ENCODE measurements at regions not wholly inside any gene's neighbourhood (a gene's known extent, or its start where the extent isn't known, plus 50 kb on each side); places are given as distances from the start of the nearest gene placed in this dataset.
"Not testable (repeated sequence)": the region's sequence is repeated elsewhere in the genome, so short reads cannot be mapped to it uniquely, and the experiment has no call there.

DNA sequence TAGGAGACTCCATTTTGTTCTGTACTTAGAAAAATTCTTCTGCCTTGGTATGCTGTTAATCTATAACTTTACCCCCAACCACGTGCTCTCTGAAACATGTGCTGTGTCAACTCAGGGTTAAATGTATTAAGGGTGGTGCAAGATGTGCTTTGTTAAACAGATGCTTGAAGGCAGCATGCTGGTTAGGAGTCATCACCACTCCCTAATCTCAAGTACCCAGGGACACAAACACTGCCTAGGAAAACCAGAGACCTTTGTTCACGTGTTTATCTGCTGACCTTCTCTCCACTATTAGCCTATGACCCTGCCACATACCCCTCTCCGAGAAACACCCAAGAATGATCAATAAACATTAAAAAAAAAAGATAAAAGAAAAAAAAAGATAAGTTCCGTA is 93.0 kb upstream of the ZNF519 start:
- TF ChIP-seq, protein P1, sequence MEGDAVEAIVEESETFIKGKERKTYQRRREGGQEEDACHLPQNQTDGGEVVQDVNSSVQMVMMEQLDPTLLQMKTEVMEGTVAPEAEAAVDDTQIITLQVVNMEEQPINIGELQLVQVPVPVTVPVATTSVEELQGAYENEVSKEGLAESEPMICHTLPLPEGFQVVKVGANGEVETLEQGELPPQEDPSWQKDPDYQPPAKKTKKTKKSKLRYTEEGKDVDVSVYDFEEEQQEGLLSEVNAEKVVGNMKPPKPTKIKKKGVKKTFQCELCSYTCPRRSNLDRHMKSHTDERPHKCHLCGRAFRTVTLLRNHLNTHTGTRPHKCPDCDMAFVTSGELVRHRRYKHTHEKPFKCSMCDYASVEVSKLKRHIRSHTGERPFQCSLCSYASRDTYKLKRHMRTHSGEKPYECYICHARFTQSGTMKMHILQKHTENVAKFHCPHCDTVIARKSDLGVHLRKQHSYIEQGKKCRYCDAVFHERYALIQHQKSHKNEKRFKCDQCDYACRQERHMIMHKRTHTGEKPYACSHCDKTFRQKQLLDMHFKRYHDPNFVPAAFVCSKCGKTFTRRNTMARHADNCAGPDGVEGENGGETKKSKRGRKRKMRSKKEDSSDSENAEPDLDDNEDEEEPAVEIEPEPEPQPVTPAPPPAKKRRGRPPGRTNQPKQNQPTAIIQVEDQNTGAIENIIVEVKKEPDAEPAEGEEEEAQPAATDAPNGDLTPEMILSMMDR (IDR thresholded peaks at IDR 0.05; ENCODE audit: extremely low read depth in 1 of 2, insufficient read depth in 1 of 2, low read depth in 1 of 2, low read length in 2 of 2): not testable (repeated sequence)
- TF ChIP-seq POLR2A (IDR thresholded peaks at IDR 0.05; ENCODE audit: low read depth, low read length): not testable (repeated sequence)

All from endothelial cell of umbilical vein (primary cell).